WTC11 (cell line): ENCODE measurements at regions not wholly inside any gene's neighbourhood (a gene's known extent, or its start where the extent isn't known, plus 50 kb on each side); places are given as distances from the start of the nearest gene placed in this dataset.

Experiments
- ATF2 ChIP-seq: sonication (generic); formaldehyde crosslinking; IDR thresholded peaks from 2 replicates; pipeline ENCODE4 v1.8.1; 2022; ENCODE audit warnings: low read depth, missing genetic modification reagents, borderline replicate concordance
- CBFB ChIP-seq: sonication (generic); formaldehyde crosslinking; IDR thresholded peaks from 2 replicates; pipeline ENCODE4 v1.8.1; 2022; ENCODE audit warnings: mild to moderate bottlenecking, low read depth, missing genetic modification reagents
- CTCF ChIP-seq: fragments of 200-600 bp; IDR thresholded peaks from 2 replicates; pipeline ENCODE4 v1.8.0; 2022; ENCODE audit warnings: antibody characterized with exemption
- FOXP4 ChIP-seq: sonication (generic); formaldehyde crosslinking; IDR thresholded peaks from 2 replicates; pipeline ENCODE4 v1.8.0; 2022; ENCODE audit warnings: mild to moderate bottlenecking, missing genetic modification reagents
- HMGXB4 ChIP-seq: sonication (generic); formaldehyde crosslinking; IDR thresholded peaks from 2 replicates; pipeline ENCODE4 v1.8.1; 2023; ENCODE audit warnings: mild to moderate bottlenecking, moderate library complexity, missing genetic modification reagents
- MXD4 ChIP-seq: fragments of 250-450 bp; sonication (Bioruptor Pico); IDR thresholded peaks from 2 replicates; pipeline ENCODE4 v1.8.0; 2021; ENCODE audit warnings: mild to moderate bottlenecking, moderate library complexity, borderline replicate concordance
- SMAD4 ChIP-seq: sonication (generic); formaldehyde crosslinking; IDR thresholded peaks from 2 replicates; pipeline ENCODE4 v1.8.0; 2022; ENCODE audit warnings: mild to moderate bottlenecking, missing genetic modification reagents
- USF2 ChIP-seq: sonication (generic); formaldehyde crosslinking; IDR thresholded peaks from 2 replicates; pipeline ENCODE4 v1.8.1; 2023; ENCODE audit warnings: mild to moderate bottlenecking, missing genetic modification reagents, moderate library complexity
- ZSCAN18 ChIP-seq: fragments of 250-450 bp; sonication (Bioruptor Pico); IDR thresholded peaks from 2 replicates; pipeline ENCODE4 v2.1.2; 2022; ENCODE audit warnings: mild to moderate bottlenecking, moderate library complexity

- TF ChIP-seq ATF2 (CRISPR knock-in tag) (no peak), HMGXB4 (CRISPR knock-in tag) (no peak), SMAD4 (CRISPR knock-in tag) (no peak), USF2 (CRISPR knock-in tag) (no peak), CTCF (no peak), ZSCAN18 (CRISPR knock-in tag) (no peak), CBFB (CRISPR knock-in tag) (no peak), MXD4 (CRISPR knock-in tag) (no peak), FOXP4 (CRISPR knock-in tag) (no peak)
Observed at GRCh38 chr10:78476156-78476555, 442.5 kb downstream of the RPS24 start.
